Neural progenitor cell (in vitro differentiated cells): ENCODE measurements at regions not wholly inside any gene's neighbourhood (a gene's known extent, or its start where the extent isn't known, plus 50 kb on each side); places are given as distances from the start of the nearest gene placed in this dataset.
"Not testable (repeated sequence)": the region's sequence is repeated elsewhere in the genome, so short reads cannot be mapped to it uniquely, and the experiment has no call there.

ENCODE experiments used
- DNase-seq: peaks from one replicate; pipeline ENCODE4 v3.0.0-alpha.2; 2016; ENCODE audit warnings: low spot score
- H2AFZ ChIP-seq: fragments of 200-600 bp; sonication (generic); replicated peaks from 2 replicates; pipeline ENCODE4 v1.6.1; 2016; ENCODE audit warnings: antibody characterized with exemption
- H3F3A ChIP-seq: fragments of 200-600 bp; sonication (generic); 2 replicates; pipeline ENCODE4 v1.6.1; 2016; ENCODE audit warnings: antibody characterized with exemption, low read depth
- H3K27ac ChIP-seq: fragments of 200-600 bp; sonication (generic); 2 replicates; pipeline ENCODE4 v1.5.1; 2016; ENCODE audit warnings: mild to moderate bottlenecking
- H3K27me3 ChIP-seq: fragments of 200-600 bp; sonication (generic); 2 replicates; pipeline ENCODE4 v1.6.1; 2016; ENCODE audit warnings: mild to moderate bottlenecking, moderate library complexity
- H3K36me3 ChIP-seq: fragments of 200-600 bp; sonication (generic); 2 replicates; pipeline ENCODE4 v1.5.1; 2016
- H3K4me1 ChIP-seq: fragments of 200-600 bp; sonication (generic); 2 replicates; pipeline ENCODE4 v1.6.1; 2016; ENCODE audit warnings: mixed run types
- H3K4me2 ChIP-seq: fragments of 200-600 bp; sonication (generic); 2 replicates; pipeline ENCODE4 v1.6.1; 2016
- H3K4me3 ChIP-seq: fragments of 200-600 bp; sonication (generic); 2 replicates; pipeline ENCODE4 v1.5.1; 2016
- H3K79me2 ChIP-seq: fragments of 200-600 bp; sonication (generic); 2 replicates; pipeline ENCODE4 v1.6.1; 2016; ENCODE audit warnings: low read depth
- H3K9ac ChIP-seq: fragments of 200-600 bp; sonication (generic); 2 replicates; pipeline ENCODE4 v1.6.1; 2016
- H3K9me3 ChIP-seq: fragments of 200-600 bp; sonication (generic); 2 replicates; pipeline ENCODE4 v1.5.1; 2016; ENCODE audit warnings: low read depth
- H4K20me1 ChIP-seq: fragments of 200-600 bp; sonication (generic); 2 replicates; pipeline ENCODE4 v1.6.1; 2016; ENCODE audit warnings: low read depth
- H3K27ac Mint-ChIP-seq: 3 replicates; pipeline ENCODE4 v1.8.0; 2021; ENCODE audit warnings: mixed read lengths
- H3K27me3 Mint-ChIP-seq: 2 replicates; pipeline ENCODE4 v1.8.0; 2022; ENCODE audit warnings: low read depth, mild to moderate bottlenecking, inconsistent platforms, moderate library complexity, mixed read lengths; ENCODE audit not compliant: insufficient read depth
- H3K36me3 Mint-ChIP-seq: 3 replicates; pipeline ENCODE4 v1.8.0; 2021; ENCODE audit warnings: mixed read lengths
- H3K4me1 Mint-ChIP-seq: 3 replicates; pipeline ENCODE4 v1.8.0; 2021; ENCODE audit warnings: mixed read lengths
- H3K4me3 Mint-ChIP-seq: 3 replicates; pipeline ENCODE4 v1.8.0; 2021; ENCODE audit warnings: mild to moderate bottlenecking, moderate library complexity, mixed read lengths
- H3K9me3 Mint-ChIP-seq: 3 replicates; pipeline ENCODE4 v1.8.0; 2020; ENCODE audit warnings: mixed read lengths
- CTCF ChIP-seq: fragments of 200-600 bp; sonication (generic); IDR thresholded peaks from 2 replicates; pipeline ENCODE4 v1.5.1; 2017; ENCODE audit warnings: antibody characterized with exemption, mild to moderate bottlenecking
- EZH2 ChIP-seq: fragments of 200-600 bp; sonication (generic); IDR thresholded peaks from 2 replicates; pipeline ENCODE4 v1.6.1; 2017; ENCODE audit warnings: antibody characterized with exemption, mild to moderate bottlenecking, moderate library complexity
- EZH2phosphoT487 ChIP-seq: fragments of 200-600 bp; sonication (generic); IDR thresholded peaks from 2 replicates; pipeline ENCODE4 v1.6.1; 2017; ENCODE audit warnings: antibody characterized with exemption

GRCh38 chr11:90699791-90700400 lies 477.0 kb upstream of the CHORDC1 start:
- Histone ChIP-seq H3K4me1 (peaks cover 26% of the 10 kb centered on the region), H4K20me1 (no peaks in the 10 kb centered on the region), H2AFZ (no peak overlapping the region), H3K9me3 (no peaks in the 10 kb centered on the region), H3K27me3 (no peaks in the 10 kb centered on the region), H3K9ac (no peak overlapping the region), H3K79me2 (no peaks in the 10 kb centered on the region), H3K4me2 (no peak overlapping the region), H3K27ac (no peak overlapping the region), H3F3A (no peaks in the 10 kb centered on the region), H3K36me3 (no peaks in the 10 kb centered on the region), H3K4me3 (no peak overlapping the region)
- no peak for TF ChIP-seq EZH2
- TF ChIP-seq CTCF = no peak
- TF ChIP-seq EZH2phosphoT487 = no peak
- Mint-ChIP-seq H3K27me3 (peaks cover 4% of the 10 kb centered on the region), H3K9me3 (peaks cover 4% of the 10 kb centered on the region), H3K4me1 (peaks cover 27% of the 10 kb centered on the region), H3K27ac (no peak overlapping the region), H3K4me3 (no peak overlapping the region), H3K36me3 (no peaks in the 10 kb centered on the region)
- DNase-seq = no peak

GRCh38 chr11:90698238-90698637 lies 475.4 kb upstream of the CHORDC1 start:
- no peaks in the 10 kb centered on the region for H3K9me3 ChIP-seq
- H3K36me3 Mint-ChIP-seq = no peaks in the 10 kb centered on the region
- peaks cover 3% of the 10 kb centered on the region for H3K9me3 Mint-ChIP-seq
- TF ChIP-seq EZH2phosphoT487 (no peak), CTCF (no peak), EZH2 (no peak)
- H3K4me3 ChIP-seq = no peak overlapping the region
- no peaks in the 10 kb centered on the region for H3K79me2 ChIP-seq
- no peak overlapping the region for H3K9ac ChIP-seq
- no peak overlapping the region for H3K27ac Mint-ChIP-seq
- no peak overlapping the region for H3K4me3 Mint-ChIP-seq
- no peak overlapping the region for H2AFZ ChIP-seq
- no peak overlapping the region for H3K27ac ChIP-seq
- peaks cover 27% of the 10 kb centered on the region for H3K4me1 Mint-ChIP-seq
- H3K4me1 ChIP-seq = peaks cover 26% of the 10 kb centered on the region
- H3K27me3 Mint-ChIP-seq = peaks cover 4% of the 10 kb centered on the region
- no peaks in the 10 kb centered on the region for H3K36me3 ChIP-seq
- no peaks in the 10 kb centered on the region for H4K20me1 ChIP-seq
- peak; percentile 7 for DNase-seq
- H3K4me2 ChIP-seq = no peak overlapping the region
- no peaks in the 10 kb centered on the region for H3F3A ChIP-seq
- no peaks in the 10 kb centered on the region for H3K27me3 ChIP-seq

- not testable (repeated sequence) for H3K27me3 ChIP-seq, H3K9ac ChIP-seq, H3K36me3 ChIP-seq, H3F3A ChIP-seq, H3K36me3 Mint-ChIP-seq, H3K4me3 Mint-ChIP-seq, H4K20me1 ChIP-seq, H3K27ac Mint-ChIP-seq, H3K79me2 ChIP-seq, H3K4me2 ChIP-seq, H3K4me3 ChIP-seq, H2AFZ ChIP-seq, H3K9me3 ChIP-seq, H3K27ac ChIP-seq, H3K27me3 Mint-ChIP-seq, H3K4me1 ChIP-seq, H3K4me1 Mint-ChIP-seq
- peaks cover 14% of the 10 kb centered on the region for H3K9me3 Mint-ChIP-seq
- peak; percentile 3 for DNase-seq
Observed at GRCh38 chr11:90675496-90675895, 452.6 kb upstream of the CHORDC1 start.

- Histone ChIP-seq H3K27ac (no peak overlapping the region), H3K9ac (no peak overlapping the region), H3K4me2 (no peak overlapping the region), H3K36me3 (no peaks in the 10 kb centered on the region), H3F3A (no peaks in the 10 kb centered on the region), H4K20me1 (no peaks in the 10 kb centered on the region), H3K27me3 (no peaks in the 10 kb centered on the region), H3K4me1 (no peaks in the 10 kb centered on the region), H3K4me3 (no peak overlapping the region), H2AFZ (no peak overlapping the region), H3K79me2 (no peaks in the 10 kb centered on the region), H3K9me3 (no peaks in the 10 kb centered on the region)
- TF ChIP-seq EZH2phosphoT487 (no peak), CTCF (no peak), EZH2 (no peak)
- no peaks in the 10 kb centered on the region for H3K9me3 Mint-ChIP-seq
- no peak for DNase-seq
- no peak overlapping the region for H3K27ac Mint-ChIP-seq
- H3K4me1 Mint-ChIP-seq = no peaks in the 10 kb centered on the region
- no peaks in the 10 kb centered on the region for H3K36me3 Mint-ChIP-seq
- H3K27me3 Mint-ChIP-seq = no peaks in the 10 kb centered on the region
- no peak overlapping the region for H3K4me3 Mint-ChIP-seq
Observed at GRCh38 chr11:90669094-90669493, 446.2 kb upstream of the CHORDC1 start.
